ENCODE measurements at regions not wholly inside any gene's neighbourhood (a gene's known extent, or its start where the extent isn't known, plus 50 kb on each side); places are given as distances from the start of the nearest gene placed in this dataset.

DNA sequence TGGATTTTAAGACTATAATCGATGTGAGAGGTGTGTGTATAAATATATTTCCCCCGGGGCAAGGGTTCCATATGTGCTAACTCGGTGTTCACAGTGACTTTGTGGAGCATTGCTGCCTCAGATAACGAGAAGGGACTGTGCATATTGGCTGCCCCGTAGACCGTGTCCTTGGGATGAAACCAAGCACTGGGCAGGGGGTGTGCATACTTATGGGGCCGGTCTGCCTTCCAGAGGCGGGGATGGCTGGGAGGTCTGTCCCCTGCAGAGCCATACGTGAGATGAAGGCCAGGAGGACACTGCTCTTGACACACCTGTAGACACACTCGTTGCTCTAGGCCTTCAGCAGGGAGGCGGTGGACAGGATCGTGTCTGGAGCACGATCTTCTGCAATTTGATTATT is 56.0 kb upstream of the ZNF354A start:
- ATAC-seq (ENCODE audit: low FRiP score) (no peak), DNase-seq (ENCODE audit: low spot score) (no peak)
- TF ChIP-seq, protein P1, sequence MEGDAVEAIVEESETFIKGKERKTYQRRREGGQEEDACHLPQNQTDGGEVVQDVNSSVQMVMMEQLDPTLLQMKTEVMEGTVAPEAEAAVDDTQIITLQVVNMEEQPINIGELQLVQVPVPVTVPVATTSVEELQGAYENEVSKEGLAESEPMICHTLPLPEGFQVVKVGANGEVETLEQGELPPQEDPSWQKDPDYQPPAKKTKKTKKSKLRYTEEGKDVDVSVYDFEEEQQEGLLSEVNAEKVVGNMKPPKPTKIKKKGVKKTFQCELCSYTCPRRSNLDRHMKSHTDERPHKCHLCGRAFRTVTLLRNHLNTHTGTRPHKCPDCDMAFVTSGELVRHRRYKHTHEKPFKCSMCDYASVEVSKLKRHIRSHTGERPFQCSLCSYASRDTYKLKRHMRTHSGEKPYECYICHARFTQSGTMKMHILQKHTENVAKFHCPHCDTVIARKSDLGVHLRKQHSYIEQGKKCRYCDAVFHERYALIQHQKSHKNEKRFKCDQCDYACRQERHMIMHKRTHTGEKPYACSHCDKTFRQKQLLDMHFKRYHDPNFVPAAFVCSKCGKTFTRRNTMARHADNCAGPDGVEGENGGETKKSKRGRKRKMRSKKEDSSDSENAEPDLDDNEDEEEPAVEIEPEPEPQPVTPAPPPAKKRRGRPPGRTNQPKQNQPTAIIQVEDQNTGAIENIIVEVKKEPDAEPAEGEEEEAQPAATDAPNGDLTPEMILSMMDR (IDR thresholded peaks at IDR 0.05) = no peak

DNA sequence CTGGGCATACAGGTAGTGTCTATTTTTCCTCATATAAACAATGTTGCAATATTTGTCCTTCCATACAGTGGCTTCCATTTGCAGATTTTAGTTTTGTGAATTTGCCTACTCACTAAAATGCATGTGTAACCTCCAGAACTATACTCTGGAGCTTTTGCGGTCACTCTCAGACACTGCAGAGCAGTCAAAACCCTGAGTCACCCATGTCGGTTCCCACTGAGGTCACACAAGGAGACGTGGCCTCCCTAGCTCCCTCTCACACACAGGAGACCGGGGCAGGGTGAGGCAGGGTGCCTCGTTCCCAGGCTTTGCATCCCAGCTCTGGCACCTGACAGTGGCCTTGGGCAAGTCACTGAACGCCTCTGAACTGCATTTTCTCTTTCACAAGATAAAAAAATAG is 55.5 kb upstream of the ZNF354A start:
- no peak for DNase-seq (ENCODE audit: low spot score)
- no peak for ATAC-seq (ENCODE audit: low FRiP score)
- TF ChIP-seq, protein P1 (IDR thresholded peaks at IDR 0.05) = no peak

DNA sequence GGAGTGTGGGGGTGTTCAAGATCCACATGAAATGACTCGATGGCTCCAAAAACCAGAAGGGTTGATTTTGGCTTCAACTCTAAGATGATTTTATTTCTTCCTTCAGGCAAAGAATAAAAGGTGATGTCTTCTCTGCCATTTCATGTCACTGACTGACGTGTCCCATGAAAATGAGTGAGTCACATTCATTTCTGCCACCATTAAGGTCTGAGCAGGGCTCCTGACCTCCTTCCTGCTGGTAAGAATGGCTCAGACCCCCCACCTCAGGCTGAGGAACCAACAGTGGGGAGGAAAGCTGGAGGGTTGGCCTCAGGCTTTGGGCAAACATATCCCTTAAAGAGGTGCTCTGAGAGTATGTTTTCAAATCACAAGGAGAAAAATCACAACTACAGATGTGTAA is 53.9 kb upstream of the ZNF354A start:
- ATAC-seq (ENCODE audit: low FRiP score) = no peak
- TF ChIP-seq, protein P1 (IDR thresholded peaks at IDR 0.05) = no peak
- DNase-seq (ENCODE audit: low spot score) = no peak

DNA sequence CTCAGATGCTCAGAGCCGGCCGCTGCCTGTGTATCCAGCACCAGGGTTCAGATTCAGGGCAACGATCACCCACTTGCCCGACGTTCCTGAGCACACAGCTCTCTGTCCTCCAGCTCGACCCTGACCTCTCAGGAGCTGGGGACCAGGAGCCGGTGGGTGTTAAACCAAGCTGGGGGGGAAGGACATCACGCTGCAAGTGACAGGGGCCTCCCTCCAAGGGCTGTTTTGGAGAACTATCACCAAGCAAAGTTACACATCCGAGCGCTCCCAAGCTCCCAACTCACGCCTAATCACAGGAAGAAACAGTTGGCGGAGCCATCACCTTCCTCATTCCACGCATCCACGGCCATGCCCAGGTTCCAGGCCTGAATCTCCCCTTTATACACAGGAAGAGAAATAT is 51.5 kb upstream of the ZNF354A start:
- TF ChIP-seq, protein P1 (IDR thresholded peaks at IDR 0.05) = no peak
- DNase-seq (ENCODE audit: low spot score) (no peak), ATAC-seq (ENCODE audit: low FRiP score) (no peak)

DNA sequence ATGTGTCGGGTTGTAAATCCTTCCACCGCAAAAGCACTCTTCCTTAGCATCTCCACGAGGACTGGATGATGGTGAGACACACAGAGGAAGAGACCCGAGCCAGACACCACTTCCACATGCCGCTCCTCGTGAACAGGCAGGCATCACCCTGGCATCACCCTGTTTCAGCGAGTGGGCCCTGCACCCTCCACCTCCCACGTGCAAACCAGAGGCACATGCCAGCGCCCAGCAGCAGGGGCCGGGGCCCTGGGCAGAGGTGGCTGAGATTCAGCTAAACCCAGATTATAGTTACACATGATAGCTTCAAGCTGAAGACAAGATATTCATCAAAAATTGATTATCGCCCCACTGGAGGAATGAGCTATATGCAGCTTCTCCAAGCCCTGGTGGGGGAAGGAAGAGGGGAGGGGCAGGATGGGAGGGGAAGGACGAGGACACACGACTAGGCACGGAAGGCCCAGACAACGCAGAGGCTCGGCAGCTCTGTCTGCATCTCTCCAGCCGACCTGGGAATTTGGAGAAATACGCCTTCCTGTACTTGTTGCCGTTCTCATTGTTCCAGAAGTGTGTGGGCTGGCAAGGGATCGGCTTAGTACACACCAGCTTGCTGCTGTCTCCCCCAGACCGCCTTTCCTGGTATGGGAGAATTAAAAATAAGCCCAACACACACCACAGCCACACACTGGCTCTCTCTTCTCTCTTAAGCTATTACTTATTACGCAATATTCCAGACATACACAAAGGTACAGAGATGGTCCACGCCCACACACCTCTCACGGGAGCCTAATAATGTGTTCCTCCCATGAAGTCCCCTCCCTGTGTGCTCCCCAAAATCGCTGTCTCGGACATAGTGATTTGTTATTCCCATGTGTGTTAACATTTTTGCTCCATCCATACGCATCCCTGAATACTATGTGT is 50.4 kb upstream of the ZNF354A start:
- TF ChIP-seq, protein P1 (IDR thresholded peaks at IDR 0.05) = no peak
- no peak for DNase-seq (ENCODE audit: low spot score)
- no peak for ATAC-seq (ENCODE audit: low FRiP score)

All from omental fat pad (tissue), 3 donors.